ENCODE measurements at regions not wholly inside any gene's neighbourhood (a gene's known extent, or its start where the extent isn't known, plus 50 kb on each side); places are given as distances from the start of the nearest gene placed in this dataset.

- no CpG with 5 or more reads among the region's 5 CpGs for WGBS (ENCODE audit: insufficient coverage)
- H3K4me3 ChIP-seq (replicated peaks in 1 of 3; ENCODE audit: low read depth in 2 of 3, low read length in 3 of 3) = no peak overlapping the region
- no peak overlapping the region for H3K9ac ChIP-seq (ENCODE audit: insufficient read depth, low read length, poor library complexity, severe bottlenecking)
- Mint-ChIP-seq H3K27ac (no peak overlapping the region), H3K4me1 (no peaks in the 10 kb centered on the region), H3K4me3 (no peak overlapping the region), H3K36me3 (no peaks in the 10 kb centered on the region), H3K27me3 (ENCODE audit: low read depth in 3 of 3) (peaks cover 2 to 6% (median 6%) of the 10 kb centered on the region in 3 donors), H3K9me3 (no peaks in the 10 kb centered on the region)
- no peaks in the 10 kb centered on the region for H3K9me3 ChIP-seq (replicated peaks in 1 of 2; ENCODE audit: control insufficient read depth in 1 of 2, insufficient read depth in 1 of 2, low read length in 2 of 2)
- intact Hi-C loops (cut with micrococcal nuclease) = no loop called here
- no peak for TF ChIP-seq CTCF (IDR thresholded peaks at IDR 0.05)
- H3K79me2 ChIP-seq (ENCODE audit: insufficient read depth, low read length) = no peaks in the 10 kb centered on the region
- H3K27me3 ChIP-seq (ENCODE audit: control insufficient read depth in 2 of 2, insufficient read depth in 2 of 2, low read length in 2 of 2) = no peaks in the 10 kb centered on the region
- DNase-seq = no peak
- H3K36me3 ChIP-seq (replicated peaks in 1 of 2; ENCODE audit: control insufficient read depth in 1 of 2, insufficient read depth in 2 of 2, low read length in 2 of 2) = no peaks in the 10 kb centered on the region
- no peak overlapping the region for H2AFZ ChIP-seq (ENCODE audit: insufficient read depth, low read depth, low read length, poor library complexity, severe bottlenecking)
- H3K4me2 ChIP-seq (replicated peaks; ENCODE audit: extremely low read depth, low read length, poor library complexity, severe bottlenecking) = no peak overlapping the region
- H3K27ac ChIP-seq (ENCODE audit: low read depth in 1 of 2, low read length in 2 of 2) = no peak overlapping the region
- H4K20me1 ChIP-seq (ENCODE audit: insufficient read depth, low read length) = no peaks in the 10 kb centered on the region
- H3K4me1 ChIP-seq (ENCODE audit: control insufficient read depth in 1 of 2, insufficient read depth in 2 of 2, low read length in 2 of 2) = no peaks in the 10 kb centered on the region
These were observed 224.8 kb upstream of the LYZL1 start for GRCh38 chr10:29063806-29064644.

GRCh38 chr10:29064680-29065079, 224.2 kb upstream of the LYZL1 start:
- Mint-ChIP-seq H3K36me3 (no peaks in the 10 kb centered on the region), H3K9me3 (no peaks in the 10 kb centered on the region), H3K4me3 (no peak overlapping the region), H3K27me3 (ENCODE audit: low read depth in 3 of 3) (peaks cover 2 to 6% (median 6%) of the 10 kb centered on the region in 3 donors), H3K27ac (no peak overlapping the region), H3K4me1 (no peaks in the 10 kb centered on the region)
- DNase-seq = no peak
- intact Hi-C loops (cut with micrococcal nuclease) = no loop called here
- no peaks in the 10 kb centered on the region for H4K20me1 ChIP-seq (ENCODE audit: insufficient read depth, low read length)
- TF ChIP-seq CTCF (IDR thresholded peaks at IDR 0.05) = no peak
- H3K9me3 ChIP-seq (replicated peaks in 1 of 2; ENCODE audit: control insufficient read depth in 1 of 2, insufficient read depth in 1 of 2, low read length in 2 of 2) = no peaks in the 10 kb centered on the region
- H2AFZ ChIP-seq (ENCODE audit: insufficient read depth, low read depth, low read length, poor library complexity, severe bottlenecking) = no peak overlapping the region
- H3K9ac ChIP-seq (ENCODE audit: insufficient read depth, low read length, poor library complexity, severe bottlenecking) = no peak overlapping the region
- no CpG with 5 or more reads among the region's 2 CpGs for WGBS (ENCODE audit: insufficient coverage)
- no peak overlapping the region for H3K27ac ChIP-seq (ENCODE audit: low read depth in 1 of 2, low read length in 2 of 2)
- no peak overlapping the region for H3K4me3 ChIP-seq (replicated peaks in 1 of 3; ENCODE audit: low read depth in 2 of 3, low read length in 3 of 3)
- H3K79me2 ChIP-seq (ENCODE audit: insufficient read depth, low read length) = no peaks in the 10 kb centered on the region
- H3K4me2 ChIP-seq (replicated peaks; ENCODE audit: extremely low read depth, low read length, poor library complexity, severe bottlenecking) = no peak overlapping the region
- H3K36me3 ChIP-seq (replicated peaks in 1 of 2; ENCODE audit: control insufficient read depth in 1 of 2, insufficient read depth in 2 of 2, low read length in 2 of 2) = no peaks in the 10 kb centered on the region
- H3K4me1 ChIP-seq (ENCODE audit: control insufficient read depth in 1 of 2, insufficient read depth in 2 of 2, low read length in 2 of 2) = no peaks in the 10 kb centered on the region
- no peaks in the 10 kb centered on the region for H3K27me3 ChIP-seq (ENCODE audit: control insufficient read depth in 2 of 2, insufficient read depth in 2 of 2, low read length in 2 of 2)
